Bronchial epithelial cell (primary cell): ENCODE measurements at regions not wholly inside any gene's neighbourhood (a gene's known extent, or its start where the extent isn't known, plus 50 kb on each side); places are given as distances from the start of the nearest gene placed in this dataset.

ENCODE experiments used
- DNase-seq: peaks from one replicate; pipeline ENCODE4 v3.0.0-alpha.2; 2010; ENCODE audit warnings: low read depth
- FAIRE-seq: peaks from 2 replicates; lab custom pipeline; 2011; peaks lifted over from hg19 to GRCh38; lab: Jason Lieb, UNC
- H3K27me3 ChIP-seq: 2 replicates; pipeline ENCODE4 v1.5.1; 2011; ENCODE audit warnings: low read length; ENCODE audit not compliant: control insufficient read depth, insufficient read depth
- H3K36me3 ChIP-seq: 2 replicates; pipeline ENCODE4 v1.5.1; 2011; ENCODE audit warnings: low read length; ENCODE audit not compliant: control insufficient read depth, insufficient read depth
- H3K4me3 ChIP-seq: 2 replicates; pipeline ENCODE4 v1.5.1; 2011; ENCODE audit warnings: mild to moderate bottlenecking, low read depth, low read length, control low read depth
- CTCF ChIP-seq: IDR thresholded peaks from 2 replicates; pipeline ENCODE4 v1.5.1; 2011; ENCODE audit warnings: mild to moderate bottlenecking, moderate library complexity, low read length, control low read depth, inconsistent platforms; ENCODE audit not compliant: insufficient read depth, severe bottlenecking

GRCh38 chr6:74283532-74283931 lies 587.5 kb downstream of the CD109 start:
- H3K27me3 ChIP-seq, result no peaks in the 10 kb centered on the region
- no peaks in the 10 kb centered on the region for H3K36me3 ChIP-seq
- no peak for TF ChIP-seq CTCF
- H3K4me3 ChIP-seq, result no peak overlapping the region
- DNase-seq (no peak), FAIRE-seq (no peak)

DNA sequence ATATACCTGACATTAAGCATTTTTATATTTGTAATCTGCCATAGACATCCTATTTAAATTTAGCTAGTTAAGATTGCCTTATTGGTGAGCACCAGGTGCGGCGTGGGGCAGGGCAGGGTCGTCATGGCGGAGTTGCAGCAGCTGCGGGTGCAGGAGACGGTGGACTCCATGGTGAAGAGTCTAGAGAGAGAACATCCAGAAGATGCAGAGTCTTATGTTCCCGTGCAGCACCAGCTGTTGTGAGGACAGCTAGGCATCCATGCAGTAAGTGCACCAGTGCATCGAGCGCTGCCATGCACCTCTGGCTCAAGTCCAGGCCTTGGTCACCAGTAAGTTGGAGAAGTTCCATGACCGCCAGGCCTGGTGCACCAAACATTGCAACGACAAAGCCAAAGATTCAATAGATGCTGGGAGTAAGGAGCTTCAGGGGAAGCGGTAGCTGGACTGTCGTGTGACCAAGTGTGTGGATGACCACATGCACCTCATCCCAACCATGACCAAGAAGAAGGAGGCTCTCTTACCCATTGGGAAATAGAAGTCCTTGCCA lies 586.2 kb downstream of the CD109 start:
- H3K27me3 ChIP-seq, result no peaks in the 10 kb centered on the region
- TF ChIP-seq CTCF, result no peak
- DNase-seq, result no peak
- H3K36me3 ChIP-seq, result no peaks in the 10 kb centered on the region
- no peak overlapping the region for H3K4me3 ChIP-seq
- no peak for FAIRE-seq

- DNase-seq (peak; percentile 3), FAIRE-seq (no peak)
- Histone ChIP-seq H3K4me3 (no peak overlapping the region), H3K27me3 (no peaks in the 10 kb centered on the region), H3K36me3 (no peaks in the 10 kb centered on the region)
- peak; percentile 16 for TF ChIP-seq CTCF
Measured at GRCh38 chr6:74280130-74280692, 584.2 kb downstream of the CD109 start.

DNA sequence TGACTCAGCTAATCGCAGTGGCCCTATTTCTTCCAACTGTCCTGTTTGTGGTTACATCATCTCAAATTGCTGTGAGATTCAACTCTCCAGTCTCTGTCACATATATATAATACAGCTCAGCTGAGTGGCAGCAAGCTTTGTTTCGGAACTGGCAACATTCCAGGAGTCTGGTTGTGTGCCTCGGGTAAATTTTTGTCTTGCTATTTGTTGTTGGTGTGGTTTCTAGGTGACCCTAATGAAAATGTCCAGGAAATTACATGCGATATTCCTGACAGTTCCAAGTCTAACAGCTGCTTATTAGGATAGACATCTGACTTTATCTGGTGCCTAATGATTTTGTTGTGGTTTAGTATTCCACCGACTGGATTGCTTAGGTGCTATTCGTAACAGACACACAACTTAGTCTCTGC lies 581.8 kb downstream of the CD109 start:
- no peaks in the 10 kb centered on the region for H3K36me3 ChIP-seq
- FAIRE-seq (no peak), DNase-seq (peak; percentile 21)
- TF ChIP-seq CTCF, result no peak
- H3K4me3 ChIP-seq, result no peak overlapping the region
- no peaks in the 10 kb centered on the region for H3K27me3 ChIP-seq

- Histone ChIP-seq H3K4me3 (no peak overlapping the region), H3K36me3 (no peaks in the 10 kb centered on the region), H3K27me3 (no peaks in the 10 kb centered on the region)
- TF ChIP-seq CTCF, result no peak
- FAIRE-seq (no peak), DNase-seq (no peak)
Measured at GRCh38 chr6:74273541-74273940, 577.5 kb downstream of the CD109 start.

- no peak for TF ChIP-seq CTCF
- Histone ChIP-seq H3K36me3 (no peaks in the 10 kb centered on the region), H3K27me3 (no peaks in the 10 kb centered on the region), H3K4me3 (no peak overlapping the region)
- no peak for DNase-seq
- FAIRE-seq, result no peak
Measured at GRCh38 chr6:74269600-74269858, 573.5 kb downstream of the CD109 start.
